C4-2B (cell line): ENCODE measurements at regions not wholly inside any gene's neighbourhood (a gene's known extent, or its start where the extent isn't known, plus 50 kb on each side); places are given as distances from the start of the nearest gene placed in this dataset.
"Not testable (repeated sequence)": the region's sequence is repeated elsewhere in the genome, so short reads cannot be mapped to it uniquely, and the experiment has no call there.

Source experiments
- H3K27ac ChIP-seq: fragments of 450-650 bp; 2 replicates; pipeline ENCODE4 v1.5.1; 2017
- ZFX ChIP-seq: fragments of 450-650 bp; IDR thresholded peaks from 2 replicates; pipeline ENCODE4 v1.6.1; 2017
- TF ChIP-seq, protein P1 (sequence below): fragments of 450-650 bp; conservative IDR thresholded peaks from 2 replicates; pipeline ENCODE4 v1.5.1; 2017; ENCODE audit warnings: mild to moderate bottlenecking

DNA sequence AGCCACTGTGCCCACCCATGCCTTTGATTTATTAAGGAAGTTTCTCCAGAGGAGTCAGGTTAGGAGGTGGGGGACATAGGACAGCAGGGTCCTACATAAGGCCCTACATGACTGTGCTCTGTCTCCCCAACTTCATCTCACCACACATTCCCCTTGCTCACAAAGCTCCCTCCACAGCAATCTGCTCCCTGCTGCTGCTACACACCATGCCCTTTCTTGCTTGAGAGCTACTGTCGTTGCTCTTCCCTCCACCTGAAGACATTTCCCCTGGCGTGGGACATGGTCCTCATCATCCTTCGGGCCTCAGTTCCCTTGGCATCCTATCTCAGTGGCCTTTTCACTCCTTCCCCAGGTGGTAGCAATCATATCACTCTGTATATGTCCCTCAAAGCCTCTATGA is 75.9 kb upstream of the DAPK1 start:
- no peak overlapping the region for H3K27ac ChIP-seq
- TF ChIP-seq, protein P1, sequence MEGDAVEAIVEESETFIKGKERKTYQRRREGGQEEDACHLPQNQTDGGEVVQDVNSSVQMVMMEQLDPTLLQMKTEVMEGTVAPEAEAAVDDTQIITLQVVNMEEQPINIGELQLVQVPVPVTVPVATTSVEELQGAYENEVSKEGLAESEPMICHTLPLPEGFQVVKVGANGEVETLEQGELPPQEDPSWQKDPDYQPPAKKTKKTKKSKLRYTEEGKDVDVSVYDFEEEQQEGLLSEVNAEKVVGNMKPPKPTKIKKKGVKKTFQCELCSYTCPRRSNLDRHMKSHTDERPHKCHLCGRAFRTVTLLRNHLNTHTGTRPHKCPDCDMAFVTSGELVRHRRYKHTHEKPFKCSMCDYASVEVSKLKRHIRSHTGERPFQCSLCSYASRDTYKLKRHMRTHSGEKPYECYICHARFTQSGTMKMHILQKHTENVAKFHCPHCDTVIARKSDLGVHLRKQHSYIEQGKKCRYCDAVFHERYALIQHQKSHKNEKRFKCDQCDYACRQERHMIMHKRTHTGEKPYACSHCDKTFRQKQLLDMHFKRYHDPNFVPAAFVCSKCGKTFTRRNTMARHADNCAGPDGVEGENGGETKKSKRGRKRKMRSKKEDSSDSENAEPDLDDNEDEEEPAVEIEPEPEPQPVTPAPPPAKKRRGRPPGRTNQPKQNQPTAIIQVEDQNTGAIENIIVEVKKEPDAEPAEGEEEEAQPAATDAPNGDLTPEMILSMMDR, result no peak
- TF ChIP-seq ZFX, result no peak

DNA sequence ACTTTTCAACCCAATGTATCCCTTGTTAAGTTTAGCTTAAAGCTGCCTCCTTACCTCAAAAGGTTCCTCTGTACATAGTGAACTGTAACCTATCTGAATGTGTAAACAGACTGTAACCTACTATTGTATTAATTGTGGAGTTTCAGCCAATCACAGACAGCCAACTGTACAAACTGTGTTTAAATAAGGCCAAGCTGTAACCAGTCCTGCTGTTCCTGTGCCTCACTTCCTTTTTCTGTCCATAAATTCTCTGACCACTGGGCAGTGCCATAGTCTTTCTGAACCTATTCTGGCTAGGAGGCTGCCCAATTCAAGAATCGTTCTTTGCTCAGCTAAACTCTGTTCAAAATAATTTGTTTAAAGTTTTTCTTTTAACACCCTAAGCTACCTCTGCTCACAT is 74.7 kb upstream of the DAPK1 start:
- no peak overlapping the region for H3K27ac ChIP-seq
- TF ChIP-seq, protein P1, result no peak
- TF ChIP-seq ZFX, result no peak

DNA sequence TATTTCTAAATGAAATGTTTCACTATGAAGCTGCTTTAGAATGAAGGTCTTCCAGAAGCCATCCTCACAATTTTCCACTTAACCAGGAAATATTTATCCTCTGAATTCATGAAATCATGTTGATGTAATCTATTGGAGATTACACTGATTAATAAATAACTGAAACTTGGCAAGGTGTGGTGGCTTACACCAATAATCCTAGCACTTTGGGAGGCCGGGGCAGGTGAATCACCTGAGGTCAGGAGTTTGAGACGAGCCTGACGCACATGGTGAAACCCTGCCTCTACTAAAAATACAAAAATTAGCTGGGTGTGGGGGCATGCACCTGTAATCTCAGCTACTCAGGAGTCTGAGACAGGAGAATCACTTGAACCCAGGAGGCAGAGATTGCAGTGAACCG is 73.8 kb upstream of the DAPK1 start:
- H3K27ac ChIP-seq, result not testable (repeated sequence)

DNA sequence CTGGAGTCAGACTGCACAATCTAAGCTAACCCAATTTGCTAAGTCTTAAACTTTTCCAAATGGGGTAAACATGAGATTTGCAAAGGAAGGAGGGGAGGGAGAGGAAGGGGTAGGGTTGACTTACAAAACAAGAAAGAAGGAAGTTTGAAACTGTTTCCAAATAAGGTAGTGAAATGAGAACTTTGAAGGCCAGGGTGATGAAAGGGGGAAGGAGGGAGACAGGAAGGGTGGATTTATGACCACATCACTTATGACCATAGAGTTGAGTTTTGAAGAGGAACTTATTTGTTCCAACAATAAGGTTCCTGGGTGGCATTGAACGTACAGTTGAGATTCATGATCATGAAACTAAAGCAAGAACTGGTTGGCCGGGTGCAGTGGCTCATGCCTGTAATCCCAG is 72.5 kb upstream of the DAPK1 start:
- no peak for TF ChIP-seq ZFX
- TF ChIP-seq, protein P1, result no peak
- H3K27ac ChIP-seq, result no peak overlapping the region

DNA sequence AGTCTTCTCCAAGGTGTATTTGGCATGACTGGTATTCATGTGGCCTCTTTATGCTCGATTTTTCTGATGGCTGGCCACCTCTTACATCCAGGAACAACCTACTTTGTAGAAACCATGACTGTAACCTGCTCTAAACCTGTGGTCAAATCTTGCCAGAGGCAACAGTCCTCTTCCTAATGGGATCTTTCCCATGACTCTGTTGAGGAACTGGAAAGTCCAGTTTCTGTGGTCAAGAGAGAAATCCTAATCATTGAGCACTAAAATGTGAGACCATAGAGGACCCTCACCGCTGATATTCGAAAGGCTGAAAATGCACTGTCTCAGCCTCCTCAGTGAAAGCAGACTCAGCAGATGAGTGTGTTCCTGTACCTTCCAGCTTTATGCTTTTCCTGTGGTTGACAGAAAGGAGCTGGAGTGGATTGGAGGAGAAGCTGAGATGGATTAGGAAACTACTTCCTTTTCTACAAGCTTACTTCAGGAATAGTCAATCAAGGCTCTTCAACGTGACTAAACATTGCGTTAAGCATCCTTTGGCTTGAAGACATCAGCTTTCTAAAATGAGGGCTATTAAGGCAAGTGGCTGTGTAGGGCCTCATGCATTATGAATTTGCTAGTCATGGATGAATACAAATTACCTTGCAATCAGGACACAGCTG is 69.7 kb upstream of the DAPK1 start:
- TF ChIP-seq, protein P1, result no peak
- no peak overlapping the region for H3K27ac ChIP-seq

DNA sequence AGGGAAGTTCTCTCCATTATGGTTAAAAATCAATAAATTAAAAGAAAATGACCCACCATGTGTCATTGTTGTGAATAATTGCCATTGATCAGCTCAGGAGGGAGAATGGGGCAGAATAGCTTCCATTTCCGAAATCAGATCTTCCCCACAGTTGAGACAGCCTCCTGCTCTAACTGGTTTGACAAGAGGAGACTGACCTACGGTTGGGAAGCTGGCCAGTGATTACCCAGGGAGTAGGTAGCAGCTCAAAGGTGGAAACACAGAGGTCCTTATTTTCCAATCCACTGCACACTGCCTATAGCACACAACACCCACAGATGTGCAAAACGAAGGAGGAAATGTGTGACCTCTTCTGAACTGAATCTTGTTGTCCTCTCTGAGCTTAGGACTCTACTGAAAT is 69.0 kb upstream of the DAPK1 start:
- no peak overlapping the region for H3K27ac ChIP-seq
- TF ChIP-seq, protein P1, result no peak
- TF ChIP-seq ZFX, result no peak

DNA sequence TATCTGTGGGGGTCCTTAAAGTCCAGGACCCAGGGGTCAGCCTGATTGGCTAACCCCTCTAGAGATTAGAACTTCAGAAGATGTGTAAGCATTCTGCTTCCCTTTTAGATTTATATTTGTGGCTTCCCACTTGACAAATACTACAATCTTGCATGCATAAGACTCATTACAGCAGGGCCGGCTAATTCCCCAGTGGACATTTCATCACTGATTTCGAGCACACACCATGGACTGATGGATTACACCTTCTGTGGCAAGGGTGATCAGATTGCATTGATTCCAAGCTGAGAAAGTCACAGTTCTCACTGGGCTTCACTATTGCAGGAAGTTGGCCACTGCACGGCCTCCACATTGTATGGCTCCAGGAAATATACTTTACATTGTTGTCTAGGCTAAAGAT is 65.8 kb upstream of the DAPK1 start:
- TF ChIP-seq, protein P1, result no peak
- TF ChIP-seq ZFX, result no peak
- H3K27ac ChIP-seq, result no peak overlapping the region

DNA sequence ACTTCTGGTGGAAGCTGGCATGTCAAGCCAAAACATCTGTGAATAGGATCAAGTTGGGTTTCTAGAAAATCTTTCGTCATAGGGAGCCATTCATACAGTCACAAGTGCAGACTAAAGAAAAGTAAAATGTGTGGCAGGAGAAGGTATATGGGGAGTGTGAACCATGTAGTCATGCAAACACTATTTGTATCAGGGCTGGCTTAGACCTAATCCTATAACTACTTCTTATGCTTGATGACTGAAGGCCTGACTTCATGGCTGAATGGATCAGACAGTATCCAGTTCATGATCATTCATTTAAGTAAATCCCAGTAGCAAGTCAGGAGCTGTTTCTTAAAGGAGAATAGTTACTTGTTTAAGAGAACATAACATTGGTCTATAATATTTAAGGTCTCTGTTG is 63.8 kb upstream of the DAPK1 start:
- no peak overlapping the region for H3K27ac ChIP-seq
- TF ChIP-seq, protein P1, result no peak
- no peak for TF ChIP-seq ZFX
